Gastrocnemius medialis (tissue), 4 donors: ENCODE measurements at regions not wholly inside any gene's neighbourhood (a gene's known extent, or its start where the extent isn't known, plus 50 kb on each side); places are given as distances from the start of the nearest gene placed in this dataset.

Experiments used
- ATAC-seq, 2 donors: fragments of 150-250 bp; one replicate each; pipeline ENCODE4 v1.9.1; 2016
- DNase-seq, 2 donors: peaks; one replicate each; pipeline ENCODE4 v3.0.0-alpha.2; 2019
- H3K27ac ChIP-seq, 4 donors: fragments of 200-600 bp; sonication (generic); 1 replicate in 1 of 4; 2 replicates in 3 of 4; pipeline ENCODE4 v1.5.1; 2016 to 2018; ENCODE audit warnings: mild to moderate bottlenecking in 2 of 4, moderate library complexity in 1 of 4
- H3K27me3 ChIP-seq, 3 donors: fragments of 200-600 bp; sonication (generic) in 2 of 3; 1 replicate in 1 of 3; 2 replicates in 2 of 3; pipeline versions ENCODE4 v1.5.1 to v1.6.0; 2016 to 2019; ENCODE audit warnings: mild to moderate bottlenecking in 1 of 3, moderate library complexity in 1 of 3
- H3K36me3 ChIP-seq, 2 donors: fragments of 200-600 bp; sonication (generic) in 1 of 2; one replicate each; pipeline ENCODE4 v1.5.1; 2017 to 2018
- H3K4me1 ChIP-seq, 2 donors: fragments of 200-600 bp; sonication (generic) in 1 of 2; one replicate each; pipeline ENCODE4 v1.5.1; 2016 to 2017; ENCODE audit warnings: mild to moderate bottlenecking in 2 of 2
- H3K4me3 ChIP-seq, 4 donors: fragments of 200-600 bp; sonication (generic) in 3 of 4; 1 replicate in 1 of 4; 2 replicates in 3 of 4; pipeline ENCODE4 v1.5.1; 2016 to 2019; ENCODE audit warnings: mild to moderate bottlenecking in 2 of 4
- H3K9me3 ChIP-seq, 3 donors: fragments of 200-600 bp; sonication (generic) in 2 of 3; 1 replicate in 1 of 3; 2 replicates in 2 of 3; pipeline ENCODE4 v1.5.1; 2016 to 2019
- POLR2A ChIP-seq, 2 donors: fragments of 450-650 bp; IDR thresholded peaks; one replicate each; pipeline ENCODE4 v1.6.1; 2017; ENCODE audit warnings: antibody characterized with exemption in 2 of 2, mild to moderate bottlenecking in 2 of 2, moderate library complexity in 2 of 2
- in situ Hi-C, 4 donors: fragments of 200-750 bp; cut with MboI; loops; one replicate each; pipeline versions ENCODE4 v1.15.0 to v1.8.0; 2017; ENCODE audit warnings: low sequenced_read_pairs in 4 of 4
- intact Hi-C: fragments of 100-400 bp; cut with DNase I; formaldehyde crosslinking; loops from one replicate; pipeline ENCODE4 v1.15.1; 2023; ENCODE audit warnings: low total_unique reads
- TF ChIP-seq, protein P1 (sequence below), 5 experiments: fragments of 450-650 bp in 3 of 5; fragments of 200-600 bp in 2 of 5; sonication (generic) in 2 of 5; IDR thresholded peaks in 4 of 5; conservative IDR thresholded peaks in 1 of 5; 1 replicate in 4 of 5; 2 replicates in 1 of 5; pipeline ENCODE4 v1.5.1; 2016 to 2019; ENCODE audit warnings: antibody characterized with exemption in 5 of 5, mild to moderate bottlenecking in 3 of 5, moderate library complexity in 3 of 5

DNA sequence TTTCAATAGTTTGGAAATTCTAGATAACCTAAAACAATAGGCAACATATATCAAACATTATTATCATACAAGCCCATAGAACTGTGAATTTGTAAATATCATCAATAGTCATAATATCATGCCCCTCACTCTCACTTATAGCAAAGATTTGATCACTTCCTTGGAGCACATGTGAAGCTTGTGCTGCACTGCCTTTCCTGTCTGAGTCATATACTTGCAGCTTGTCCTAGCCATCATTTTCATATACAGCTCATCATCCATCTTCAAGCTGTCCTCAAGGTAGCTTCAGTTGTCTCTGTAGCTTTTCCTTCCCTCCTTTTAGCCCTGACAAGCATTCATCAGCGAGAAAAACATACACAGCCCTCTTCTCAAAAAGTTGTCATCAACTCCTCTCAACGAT, 746.5 kb upstream of the FOXG1 start:
- no peak overlapping the region for H3K27ac ChIP-seq
- no peak overlapping the region for H3K4me3 ChIP-seq
- H3K9me3 ChIP-seq: no peaks in the 10 kb centered on the region
- TF ChIP-seq, protein P1, sequence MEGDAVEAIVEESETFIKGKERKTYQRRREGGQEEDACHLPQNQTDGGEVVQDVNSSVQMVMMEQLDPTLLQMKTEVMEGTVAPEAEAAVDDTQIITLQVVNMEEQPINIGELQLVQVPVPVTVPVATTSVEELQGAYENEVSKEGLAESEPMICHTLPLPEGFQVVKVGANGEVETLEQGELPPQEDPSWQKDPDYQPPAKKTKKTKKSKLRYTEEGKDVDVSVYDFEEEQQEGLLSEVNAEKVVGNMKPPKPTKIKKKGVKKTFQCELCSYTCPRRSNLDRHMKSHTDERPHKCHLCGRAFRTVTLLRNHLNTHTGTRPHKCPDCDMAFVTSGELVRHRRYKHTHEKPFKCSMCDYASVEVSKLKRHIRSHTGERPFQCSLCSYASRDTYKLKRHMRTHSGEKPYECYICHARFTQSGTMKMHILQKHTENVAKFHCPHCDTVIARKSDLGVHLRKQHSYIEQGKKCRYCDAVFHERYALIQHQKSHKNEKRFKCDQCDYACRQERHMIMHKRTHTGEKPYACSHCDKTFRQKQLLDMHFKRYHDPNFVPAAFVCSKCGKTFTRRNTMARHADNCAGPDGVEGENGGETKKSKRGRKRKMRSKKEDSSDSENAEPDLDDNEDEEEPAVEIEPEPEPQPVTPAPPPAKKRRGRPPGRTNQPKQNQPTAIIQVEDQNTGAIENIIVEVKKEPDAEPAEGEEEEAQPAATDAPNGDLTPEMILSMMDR (IDR thresholded peaks at IDR 0.05 in 4 of 5, conservative IDR thresholded peaks at IDR 0.05 in 1 of 5): no peak
- no peak for TF ChIP-seq POLR2A (IDR thresholded peaks at IDR 0.05)
- no peaks in the 10 kb centered on the region for H3K4me1 ChIP-seq
- in situ Hi-C loops (no loop called here), intact Hi-C loops (no loop called here)
- ATAC-seq (no peak), DNase-seq (no peak)
- H3K27me3 ChIP-seq: no peaks in the 10 kb centered on the region
- no peaks in the 10 kb centered on the region for H3K36me3 ChIP-seq

DNA sequence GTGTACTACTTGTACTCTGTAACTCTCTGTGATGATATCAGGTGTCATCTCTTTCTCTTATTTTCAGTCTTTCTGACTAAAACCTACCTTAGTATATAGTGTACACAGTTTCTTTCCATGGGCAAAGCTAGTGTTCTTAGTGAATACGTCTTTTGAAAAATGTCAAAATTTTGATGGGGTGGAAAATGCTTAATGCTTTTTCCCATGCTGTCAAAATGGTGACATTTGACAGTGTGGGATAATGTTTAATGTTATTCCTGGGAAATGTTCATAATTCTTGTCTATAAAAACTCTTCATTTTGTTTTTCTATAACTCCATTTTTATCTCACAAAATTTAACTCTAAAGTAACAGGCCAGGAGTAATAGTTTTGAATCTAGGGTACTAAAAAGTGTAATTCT, 742.7 kb upstream of the FOXG1 start:
- Histone ChIP-seq H3K36me3 (no peaks in the 10 kb centered on the region), H3K4me3 (no peak overlapping the region), H3K27me3 (no peaks in the 10 kb centered on the region), H3K27ac (no peak overlapping the region), H3K9me3 (no peaks in the 10 kb centered on the region), H3K4me1 (no peaks in the 10 kb centered on the region)
- TF ChIP-seq POLR2A (IDR thresholded peaks at IDR 0.05): no peak
- TF ChIP-seq, protein P1 (IDR thresholded peaks at IDR 0.05 in 4 of 5, conservative IDR thresholded peaks at IDR 0.05 in 1 of 5): no peak
- intact Hi-C loops (no loop called here), in situ Hi-C loops (no loop called here)
- ATAC-seq (no peak), DNase-seq (no peak)

DNA sequence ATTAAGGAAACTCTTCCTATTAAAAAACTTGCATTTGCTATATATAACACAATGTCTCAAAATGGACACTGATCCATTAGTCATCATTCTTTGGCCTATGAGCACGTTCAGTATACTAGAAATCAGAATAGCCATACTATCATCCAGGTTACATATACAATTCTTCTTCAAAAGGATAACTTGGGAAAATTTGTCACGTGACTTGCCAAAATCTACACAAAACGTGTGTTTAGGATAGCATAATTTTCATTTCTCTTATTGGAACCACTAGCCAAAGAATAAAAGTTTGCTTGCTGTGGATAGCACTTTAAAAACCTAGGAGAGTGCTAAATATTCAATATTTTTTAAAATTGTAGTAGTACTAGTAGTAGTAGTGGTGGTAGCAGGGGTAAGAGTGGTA, 714.3 kb upstream of the FOXG1 start:
- in situ Hi-C loops (no loop called here), intact Hi-C loops (no loop called here)
- Histone ChIP-seq H3K36me3 (no peaks in the 10 kb centered on the region), H3K9me3 (no peaks in the 10 kb centered on the region), H3K27ac (no peak overlapping the region), H3K4me1 (no peaks in the 10 kb centered on the region), H3K27me3 (no peaks in the 10 kb centered on the region), H3K4me3 (no peak overlapping the region)
- DNase-seq: no peak
- no peak for TF ChIP-seq POLR2A (IDR thresholded peaks at IDR 0.05)
- TF ChIP-seq, protein P1 (IDR thresholded peaks at IDR 0.05 in 4 of 5, conservative IDR thresholded peaks at IDR 0.05 in 1 of 5): no peak
- no peak for ATAC-seq

DNA sequence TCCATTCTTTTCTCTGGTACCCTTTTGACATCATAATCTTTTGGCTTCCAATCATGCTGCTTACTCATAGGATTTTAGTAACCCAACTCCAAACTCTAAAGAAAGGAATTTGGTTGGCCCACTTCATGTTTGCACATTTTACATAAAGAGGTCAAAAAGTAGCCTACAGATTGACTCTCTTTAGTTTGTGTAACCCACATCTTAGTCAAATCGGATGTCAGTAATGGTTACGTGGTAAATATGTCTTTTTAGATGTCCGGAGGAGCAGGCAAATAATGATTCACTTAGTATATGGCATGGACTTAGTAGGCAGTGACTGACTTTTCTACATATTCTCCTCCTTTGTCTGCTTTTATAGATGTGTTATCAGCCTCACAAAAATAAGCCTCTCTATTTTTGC, 711.6 kb upstream of the FOXG1 start:
- Histone ChIP-seq H3K4me3 (no peak overlapping the region), H3K27ac (no peak overlapping the region), H3K36me3 (no peaks in the 10 kb centered on the region), H3K4me1 (no peaks in the 10 kb centered on the region), H3K27me3 (no peaks in the 10 kb centered on the region), H3K9me3 (no peaks in the 10 kb centered on the region)
- DNase-seq: no peak
- intact Hi-C loops: no loop called here
- TF ChIP-seq POLR2A (IDR thresholded peaks at IDR 0.05): no peak
- TF ChIP-seq, protein P1 (IDR thresholded peaks at IDR 0.05 in 4 of 5, conservative IDR thresholded peaks at IDR 0.05 in 1 of 5): no peak
- in situ Hi-C loops: no loop called here
- no peak for ATAC-seq
